Keratinocyte (primary cell): ENCODE measurements at regions not wholly inside any gene's neighbourhood (a gene's known extent, or its start where the extent isn't known, plus 50 kb on each side); places are given as distances from the start of the nearest gene placed in this dataset.

Experiments
- DNase-seq: peaks from one replicate; pipeline ENCODE4 v3.0.0-alpha.2; 2011; ENCODE audit warnings: low read depth, missing footprints, low spot score
- FAIRE-seq: peaks from 2 replicates; lab custom pipeline; 2011; peaks lifted over from hg19 to GRCh38; lab: Jason Lieb, UNC
- H2AFZ ChIP-seq: 2 replicates; pipeline ENCODE4 v1.6.0; 2012; ENCODE audit warnings: low read length, control low read depth, inconsistent platforms; ENCODE audit not compliant: control insufficient read depth
- H3K27ac ChIP-seq: 2 replicates; pipeline ENCODE4 v1.5.1; 2011; ENCODE audit warnings: low read length; ENCODE audit not compliant: control insufficient read depth, insufficient read depth
- H3K27me3 ChIP-seq: 3 replicates; pipeline ENCODE4 v1.6.0; 2011; ENCODE audit warnings: low read length; ENCODE audit not compliant: control insufficient read depth, insufficient read depth; ENCODE audit errors: extremely low read depth
- H3K36me3 ChIP-seq, 2 experiments: 2 replicates in 1 of 2; 3 replicates in 1 of 2; pipeline ENCODE4 v1.5.1; 2011; ENCODE audit warnings: low read length in 2 of 2, mild to moderate bottlenecking in 1 of 2; ENCODE audit not compliant: control insufficient read depth in 2 of 2, insufficient read depth in 2 of 2; ENCODE audit errors: extremely low read depth in 1 of 2
- H3K4me1 ChIP-seq: 3 replicates; pipeline ENCODE4 v1.5.1; 2011; ENCODE audit warnings: low read length; ENCODE audit not compliant: control insufficient read depth, insufficient read depth; ENCODE audit errors: extremely low read depth
- H3K4me2 ChIP-seq: 3 replicates; pipeline ENCODE4 v1.6.0; 2011; ENCODE audit warnings: low read depth, low read length; ENCODE audit not compliant: control insufficient read depth, insufficient read depth; ENCODE audit errors: extremely low read depth
- H3K4me3 ChIP-seq, 3 experiments: fragments of 200-600 bp in 1 of 3; sonication (generic) in 1 of 3; 2 replicates in 2 of 3; 3 replicates in 1 of 3; pipeline ENCODE4 v1.5.1; 2011 to 2016; ENCODE audit warnings: low read length in 3 of 3, mild to moderate bottlenecking in 3 of 3, control low read depth in 2 of 3, inconsistent platforms in 1 of 3, low read depth in 1 of 3, mixed read lengths in 1 of 3, mixed run types in 1 of 3, moderate library complexity in 1 of 3; ENCODE audit not compliant: control insufficient read depth in 2 of 3, insufficient read depth in 2 of 3; ENCODE audit errors: extremely low read depth in 1 of 3
- H3K79me2 ChIP-seq: 2 replicates; pipeline ENCODE4 v1.6.0; 2012; ENCODE audit warnings: low read length; ENCODE audit not compliant: control insufficient read depth, insufficient read depth
- H3K9ac ChIP-seq: 3 replicates; pipeline ENCODE4 v1.6.0; 2011; ENCODE audit warnings: low read length; ENCODE audit not compliant: control insufficient read depth, insufficient read depth; ENCODE audit errors: extremely low read depth
- H3K9me1 ChIP-seq: 3 replicates; pipeline ENCODE4 v1.6.0; 2011; ENCODE audit warnings: low read length; ENCODE audit not compliant: control insufficient read depth, insufficient read depth; ENCODE audit errors: extremely low read depth
- H3K9me3 ChIP-seq: 2 replicates; pipeline ENCODE4 v1.5.1; 2012; ENCODE audit warnings: low read depth, low read length; ENCODE audit not compliant: control insufficient read depth
- H4K20me1 ChIP-seq: 3 replicates; pipeline ENCODE4 v1.6.0; 2011; ENCODE audit warnings: low read length; ENCODE audit not compliant: control insufficient read depth, insufficient read depth; ENCODE audit errors: extremely low read depth
- EZH2 ChIP-seq: IDR thresholded peaks from one replicate; pipeline ENCODE4 v1.6.1; 2012; ENCODE audit warnings: inconsistent platforms, mild to moderate bottlenecking, low read length, moderate library complexity
- dilution Hi-C: fragments of 300-500 bp; cut with MboI; formaldehyde crosslinking; loops from one replicate; pipeline ENCODE4 v1.7.0; 2020; ENCODE audit warnings: low sequenced_read_pairs; ENCODE audit not compliant: extremely low pct_ligation_motif_present
- TF ChIP-seq, protein P1 (sequence below), 3 experiments: IDR thresholded peaks in 1 of 3; conservative IDR thresholded peaks in 1 of 3; optimal IDR thresholded peaks in 1 of 3; 2 replicates in 2 of 3; 3 replicates in 1 of 3; pipeline versions ENCODE3 to v1.5.1; 2011; ENCODE audit warnings: low read length in 3 of 3, mild to moderate bottlenecking in 3 of 3, moderate library complexity in 2 of 3, control low read depth in 1 of 3, inconsistent platforms in 1 of 3; ENCODE audit not compliant: insufficient read depth in 2 of 3; ENCODE audit errors: extremely low read depth in 1 of 3

DNA sequence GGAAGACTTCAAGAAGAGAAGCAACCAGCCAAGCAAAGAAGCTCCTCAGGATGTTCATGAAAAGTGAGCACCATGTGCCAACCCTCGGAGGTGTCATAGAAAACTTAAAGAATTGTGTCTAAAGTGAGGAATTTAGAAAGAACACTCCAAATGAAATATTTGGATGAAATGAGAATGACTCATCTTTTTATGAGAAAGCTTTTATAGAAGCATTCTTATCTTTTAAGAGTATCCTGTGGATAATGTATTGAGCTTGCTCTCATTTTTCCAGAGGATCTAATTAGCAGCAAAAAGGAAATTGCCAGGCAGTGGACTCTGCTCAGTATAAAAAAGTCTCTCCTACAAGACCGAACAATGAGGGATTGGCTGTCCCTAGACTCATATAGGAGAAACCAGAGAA is 454.9 kb downstream of the LRIG3 start:
- FAIRE-seq (no peak), DNase-seq (no peak)
- Histone ChIP-seq H3K27me3 (no peaks in the 10 kb centered on the region), H4K20me1 (no peaks in the 10 kb centered on the region), H3K9me3 (peaks cover 4% of the 10 kb centered on the region), H3K79me2 (no peaks in the 10 kb centered on the region), H3K9me1 (no peaks in the 10 kb centered on the region), H3K4me2 (no peak overlapping the region), H2AFZ (no peak overlapping the region), H3K4me1 (no peaks in the 10 kb centered on the region), H3K4me3 (no peak overlapping the region), H3K27ac (no peak overlapping the region), H3K9ac (no peak overlapping the region), H3K36me3 (no peaks in the 10 kb centered on the region)
- dilution Hi-C loops = no loop called here
- TF ChIP-seq EZH2 = no peak
- TF ChIP-seq, protein P1, sequence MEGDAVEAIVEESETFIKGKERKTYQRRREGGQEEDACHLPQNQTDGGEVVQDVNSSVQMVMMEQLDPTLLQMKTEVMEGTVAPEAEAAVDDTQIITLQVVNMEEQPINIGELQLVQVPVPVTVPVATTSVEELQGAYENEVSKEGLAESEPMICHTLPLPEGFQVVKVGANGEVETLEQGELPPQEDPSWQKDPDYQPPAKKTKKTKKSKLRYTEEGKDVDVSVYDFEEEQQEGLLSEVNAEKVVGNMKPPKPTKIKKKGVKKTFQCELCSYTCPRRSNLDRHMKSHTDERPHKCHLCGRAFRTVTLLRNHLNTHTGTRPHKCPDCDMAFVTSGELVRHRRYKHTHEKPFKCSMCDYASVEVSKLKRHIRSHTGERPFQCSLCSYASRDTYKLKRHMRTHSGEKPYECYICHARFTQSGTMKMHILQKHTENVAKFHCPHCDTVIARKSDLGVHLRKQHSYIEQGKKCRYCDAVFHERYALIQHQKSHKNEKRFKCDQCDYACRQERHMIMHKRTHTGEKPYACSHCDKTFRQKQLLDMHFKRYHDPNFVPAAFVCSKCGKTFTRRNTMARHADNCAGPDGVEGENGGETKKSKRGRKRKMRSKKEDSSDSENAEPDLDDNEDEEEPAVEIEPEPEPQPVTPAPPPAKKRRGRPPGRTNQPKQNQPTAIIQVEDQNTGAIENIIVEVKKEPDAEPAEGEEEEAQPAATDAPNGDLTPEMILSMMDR (optimal IDR thresholded peaks at IDR 0.05 in 1 of 3, IDR thresholded peaks at IDR 0.05 in 1 of 3, conservative IDR thresholded peaks at IDR 0.05 in 1 of 3; ENCODE audit: extremely low read depth in 1 of 3, insufficient read depth in 2 of 3, low read length in 3 of 3) = no peak

GRCh38 chr12:58470266-58471010 is 449.9 kb downstream of the LRIG3 start:
- no peak for TF ChIP-seq EZH2
- TF ChIP-seq, protein P1 (optimal IDR thresholded peaks at IDR 0.05 in 1 of 3, IDR thresholded peaks at IDR 0.05 in 1 of 3, conservative IDR thresholded peaks at IDR 0.05 in 1 of 3; ENCODE audit: extremely low read depth in 1 of 3, insufficient read depth in 2 of 3, low read length in 3 of 3) = no peak
- H3K79me2 ChIP-seq = no peaks in the 10 kb centered on the region
- no peak for DNase-seq
- FAIRE-seq = no peak
- no peaks in the 10 kb centered on the region for H3K27me3 ChIP-seq
- H4K20me1 ChIP-seq = no peaks in the 10 kb centered on the region
- H3K9me1 ChIP-seq = no peaks in the 10 kb centered on the region
- no peak overlapping the region for H3K9ac ChIP-seq
- no peak overlapping the region for H3K4me3 ChIP-seq
- H3K9me3 ChIP-seq = peaks cover 4% of the 10 kb centered on the region
- H2AFZ ChIP-seq = no peak overlapping the region
- H3K4me2 ChIP-seq = no peak overlapping the region
- H3K4me1 ChIP-seq = no peaks in the 10 kb centered on the region
- no peak overlapping the region for H3K27ac ChIP-seq
- dilution Hi-C loops = no loop called here
- H3K36me3 ChIP-seq = no peaks in the 10 kb centered on the region
